ENCODE measurements at regions not wholly inside any gene's neighbourhood (a gene's known extent, or its start where the extent isn't known, plus 50 kb on each side); places are given as distances from the start of the nearest gene placed in this dataset.
"Not testable (repeated sequence)": the region's sequence is repeated elsewhere in the genome, so short reads cannot be mapped to it uniquely, and the experiment has no call there.

GRCh38 chrX:45506149-45506730 lies 305.6 kb upstream of the DIPK2B start:
- TF ChIP-seq CTCF (IDR thresholded peaks at IDR 0.05; ENCODE audit: extremely low read depth, insufficient read depth, missing control alignments), result no peak
- in situ Hi-C loops (cut with MboI; ENCODE audit: low pct_unique_long_range_greater_than_20kb, low sequenced_read_pairs, unreplicated experiment), result no loop called here
- no peak for DNase-seq (ENCODE audit: low spot score)

- no peak for DNase-seq (ENCODE audit: low spot score)
- TF ChIP-seq CTCF (IDR thresholded peaks at IDR 0.05; ENCODE audit: extremely low read depth, insufficient read depth, missing control alignments), result no peak
- in situ Hi-C loops (cut with MboI; ENCODE audit: low pct_unique_long_range_greater_than_20kb, low sequenced_read_pairs, unreplicated experiment), result no loop called here
Measured at GRCh38 chrX:45505214-45505613, 304.5 kb upstream of the DIPK2B start.

- DNase-seq (ENCODE audit: low spot score); in situ Hi-C loops (cut with MboI; ENCODE audit: low pct_unique_long_range_greater_than_20kb, low sequenced_read_pairs, unreplicated experiment): not testable (repeated sequence)
Measured at GRCh38 chrX:45503787-45504362, 303.2 kb upstream of the DIPK2B start.

- no peak for TF ChIP-seq CTCF (IDR thresholded peaks at IDR 0.05; ENCODE audit: extremely low read depth, insufficient read depth, missing control alignments)
- in situ Hi-C loops (cut with MboI; ENCODE audit: low pct_unique_long_range_greater_than_20kb, low sequenced_read_pairs, unreplicated experiment), result no loop called here
- DNase-seq (ENCODE audit: low spot score), result no peak
Measured at GRCh38 chrX:45502396-45502795, 301.7 kb upstream of the DIPK2B start.

- no peak for TF ChIP-seq CTCF (IDR thresholded peaks at IDR 0.05; ENCODE audit: extremely low read depth, insufficient read depth, missing control alignments)
- DNase-seq (ENCODE audit: low spot score), result no peak
- in situ Hi-C loops (cut with MboI; ENCODE audit: low pct_unique_long_range_greater_than_20kb, low sequenced_read_pairs, unreplicated experiment), result no loop called here
Measured at GRCh38 chrX:45497290-45497689, 296.6 kb upstream of the DIPK2B start.

- no peak for TF ChIP-seq CTCF (IDR thresholded peaks at IDR 0.05; ENCODE audit: extremely low read depth, insufficient read depth, missing control alignments)
- DNase-seq (ENCODE audit: low spot score), result no peak
- in situ Hi-C loops (cut with MboI; ENCODE audit: low pct_unique_long_range_greater_than_20kb, low sequenced_read_pairs, unreplicated experiment), result no loop called here
Measured at GRCh38 chrX:45485719-45486118, 285.0 kb upstream of the DIPK2B start.

- DNase-seq (ENCODE audit: low spot score), result no peak
- TF ChIP-seq CTCF (IDR thresholded peaks at IDR 0.05; ENCODE audit: extremely low read depth, insufficient read depth, missing control alignments), result no peak
- in situ Hi-C loops (cut with MboI; ENCODE audit: low pct_unique_long_range_greater_than_20kb, low sequenced_read_pairs, unreplicated experiment), result no loop called here
Measured at GRCh38 chrX:45479835-45480422, 279.3 kb upstream of the DIPK2B start.
